Testis (tissue), 2 donors: ENCODE measurements at regions not wholly inside any gene's neighbourhood (a gene's known extent, or its start where the extent isn't known, plus 50 kb on each side); places are given as distances from the start of the nearest gene placed in this dataset.

Experiments used
- CTCF ChIP-seq, 3 experiments: fragments of 450-650 bp in 2 of 3; fragments of 200-600 bp in 1 of 3; sonication (generic) in 1 of 3; IDR thresholded peaks; one replicate each; pipeline ENCODE4 v1.5.1; 2016 to 2019; ENCODE audit warnings: antibody characterized with exemption in 3 of 3, mild to moderate bottlenecking in 2 of 3, moderate library complexity in 1 of 3
- POLR2A ChIP-seq: fragments of 450-650 bp; IDR thresholded peaks from one replicate; pipeline ENCODE4 v1.6.1; 2017; ENCODE audit warnings: antibody characterized with exemption, mild to moderate bottlenecking, moderate library complexity

- TF ChIP-seq POLR2A (no peak), CTCF (IDR thresholded peaks at IDR 0.05) (no peak)
Measured at GRCh38 chr3:117622171-117622841, 912.7 kb downstream of the TUSC7 start.
